Retinal pigment epithelial cell (primary cell): ENCODE measurements at regions not wholly inside any gene's neighbourhood (a gene's known extent, or its start where the extent isn't known, plus 50 kb on each side); places are given as distances from the start of the nearest gene placed in this dataset.
A peak's percentile ranks its signal among the peaks of the same experiment; 100 is the strongest.
"Not testable (repeated sequence)": the region's sequence is repeated elsewhere in the genome, so short reads cannot be mapped to it uniquely, and the experiment has no call there.

Experiments
- DNase-seq: peaks from one replicate; pipeline ENCODE4 v3.0.0-alpha.2; 2010; ENCODE audit warnings: low read depth
- H3K4me3 ChIP-seq: 2 replicates; pipeline ENCODE4 v1.5.1; 2011; ENCODE audit warnings: mild to moderate bottlenecking, low read length, control low read depth, moderate library complexity
- TF ChIP-seq, protein P1 (sequence below): conservative IDR thresholded peaks from 2 replicates; pipeline ENCODE4 v1.5.1; 2011; ENCODE audit warnings: low read depth, low read length, control low read depth, inconsistent platforms

DNA sequence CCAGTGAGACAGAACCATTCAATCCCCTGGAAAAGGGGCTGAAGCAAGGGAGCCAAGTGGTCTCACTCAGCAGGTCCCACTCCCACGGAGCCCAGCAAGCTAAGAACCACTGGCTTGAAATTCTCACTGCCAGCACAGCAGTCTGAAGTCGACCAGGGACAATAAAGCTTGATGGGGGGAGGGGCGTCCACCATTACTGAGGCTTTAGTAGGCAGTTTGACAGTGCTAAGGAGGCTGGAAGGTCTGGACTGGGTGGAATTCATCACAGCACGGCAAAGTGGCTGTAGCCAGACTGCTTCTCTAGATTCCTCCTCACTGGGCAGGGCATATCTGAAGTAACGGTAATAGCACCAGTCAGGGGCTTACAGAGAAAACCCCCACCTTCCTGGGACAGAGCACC lies 105.4 kb upstream of the GORAB start:
- TF ChIP-seq, protein P1, sequence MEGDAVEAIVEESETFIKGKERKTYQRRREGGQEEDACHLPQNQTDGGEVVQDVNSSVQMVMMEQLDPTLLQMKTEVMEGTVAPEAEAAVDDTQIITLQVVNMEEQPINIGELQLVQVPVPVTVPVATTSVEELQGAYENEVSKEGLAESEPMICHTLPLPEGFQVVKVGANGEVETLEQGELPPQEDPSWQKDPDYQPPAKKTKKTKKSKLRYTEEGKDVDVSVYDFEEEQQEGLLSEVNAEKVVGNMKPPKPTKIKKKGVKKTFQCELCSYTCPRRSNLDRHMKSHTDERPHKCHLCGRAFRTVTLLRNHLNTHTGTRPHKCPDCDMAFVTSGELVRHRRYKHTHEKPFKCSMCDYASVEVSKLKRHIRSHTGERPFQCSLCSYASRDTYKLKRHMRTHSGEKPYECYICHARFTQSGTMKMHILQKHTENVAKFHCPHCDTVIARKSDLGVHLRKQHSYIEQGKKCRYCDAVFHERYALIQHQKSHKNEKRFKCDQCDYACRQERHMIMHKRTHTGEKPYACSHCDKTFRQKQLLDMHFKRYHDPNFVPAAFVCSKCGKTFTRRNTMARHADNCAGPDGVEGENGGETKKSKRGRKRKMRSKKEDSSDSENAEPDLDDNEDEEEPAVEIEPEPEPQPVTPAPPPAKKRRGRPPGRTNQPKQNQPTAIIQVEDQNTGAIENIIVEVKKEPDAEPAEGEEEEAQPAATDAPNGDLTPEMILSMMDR: no peak
- DNase-seq: no peak
- no peak overlapping the region for H3K4me3 ChIP-seq

DNA sequence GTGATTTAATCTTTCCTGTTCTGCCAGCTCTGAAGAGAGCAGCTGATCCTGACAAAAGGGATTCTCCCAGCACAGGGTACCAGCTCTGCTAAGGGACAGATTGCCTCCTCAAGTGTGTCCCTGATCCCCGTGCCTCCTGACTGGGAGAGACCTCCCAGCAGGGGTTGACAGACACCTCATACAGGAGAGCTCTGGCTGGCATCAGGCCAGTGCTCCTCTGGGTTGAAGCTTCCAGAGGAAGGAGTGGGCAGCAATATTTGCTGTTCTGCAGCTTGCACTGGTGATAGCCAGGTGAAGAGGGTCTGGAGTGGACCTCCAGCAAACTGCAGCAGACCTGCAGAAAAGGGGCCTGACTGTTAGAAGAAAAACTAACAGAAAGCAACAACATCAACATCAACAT lies 105.0 kb upstream of the GORAB start:
- H3K4me3 ChIP-seq, DNase-seq: not testable (repeated sequence)

DNA sequence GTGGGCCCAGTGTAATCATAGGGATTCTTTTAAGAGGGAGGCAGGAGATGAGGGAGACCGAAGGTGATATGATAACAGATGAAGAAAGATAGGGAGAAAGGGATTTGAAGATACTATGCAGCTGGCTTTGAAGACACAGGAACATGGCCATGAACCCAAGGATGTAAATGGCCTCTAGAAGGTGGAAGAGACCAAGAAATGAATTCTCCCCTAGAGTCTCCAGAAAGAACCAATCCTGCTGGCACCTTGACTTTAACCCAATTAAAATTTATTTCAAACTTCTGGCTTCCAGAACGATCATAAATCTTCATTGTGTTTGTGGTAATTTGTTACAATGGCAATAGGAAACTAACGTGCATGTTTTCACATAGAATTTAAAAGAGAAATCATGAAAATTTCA lies 95.0 kb upstream of the GORAB start:
- TF ChIP-seq, protein P1: no peak
- no peak for DNase-seq
- H3K4me3 ChIP-seq: no peak overlapping the region

DNA sequence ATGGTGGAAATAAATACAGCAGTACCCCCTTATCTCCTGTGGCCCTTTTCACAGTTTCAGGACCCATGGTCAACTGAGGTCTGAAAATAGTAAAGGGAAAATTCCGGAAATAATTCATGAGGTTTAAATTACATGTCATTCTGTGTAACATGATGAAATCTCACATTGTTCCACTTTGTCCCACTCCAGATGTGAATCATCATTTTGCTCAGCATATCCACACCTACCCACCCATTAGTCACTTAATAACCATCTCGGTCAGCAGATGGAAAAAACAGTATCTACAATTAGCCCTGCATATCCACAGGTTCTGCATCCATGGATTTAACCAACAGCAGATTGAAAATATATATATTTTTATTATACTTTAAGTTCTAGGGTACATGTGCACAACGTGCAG lies 86.9 kb upstream of the GORAB start:
- TF ChIP-seq, protein P1: no peak
- no peak for DNase-seq
- no peak overlapping the region for H3K4me3 ChIP-seq

DNA sequence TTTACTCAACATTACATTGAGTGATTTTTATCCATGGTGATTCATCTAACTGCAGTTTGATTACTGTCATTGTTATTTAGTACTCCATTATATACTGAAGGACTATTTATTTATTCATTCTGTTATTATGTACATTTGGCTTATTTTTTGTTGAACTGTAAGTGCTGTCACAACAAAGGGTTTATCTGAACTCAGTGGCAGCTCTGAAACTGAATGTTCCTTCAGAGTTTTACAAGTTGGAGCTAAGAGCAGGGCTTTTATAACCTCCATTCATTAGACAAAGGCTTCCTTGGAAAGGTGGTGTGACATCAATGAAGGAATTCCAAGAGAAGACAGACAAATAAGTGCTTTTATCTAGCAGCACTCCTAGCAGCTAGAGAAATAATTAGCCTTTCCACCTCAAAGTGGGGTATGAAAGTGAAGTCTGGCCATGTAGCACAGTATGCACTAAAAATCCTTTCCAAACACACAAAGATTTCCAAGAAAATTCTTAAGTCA lies 83.3 kb upstream of the GORAB start:
- no peak for DNase-seq

DNA sequence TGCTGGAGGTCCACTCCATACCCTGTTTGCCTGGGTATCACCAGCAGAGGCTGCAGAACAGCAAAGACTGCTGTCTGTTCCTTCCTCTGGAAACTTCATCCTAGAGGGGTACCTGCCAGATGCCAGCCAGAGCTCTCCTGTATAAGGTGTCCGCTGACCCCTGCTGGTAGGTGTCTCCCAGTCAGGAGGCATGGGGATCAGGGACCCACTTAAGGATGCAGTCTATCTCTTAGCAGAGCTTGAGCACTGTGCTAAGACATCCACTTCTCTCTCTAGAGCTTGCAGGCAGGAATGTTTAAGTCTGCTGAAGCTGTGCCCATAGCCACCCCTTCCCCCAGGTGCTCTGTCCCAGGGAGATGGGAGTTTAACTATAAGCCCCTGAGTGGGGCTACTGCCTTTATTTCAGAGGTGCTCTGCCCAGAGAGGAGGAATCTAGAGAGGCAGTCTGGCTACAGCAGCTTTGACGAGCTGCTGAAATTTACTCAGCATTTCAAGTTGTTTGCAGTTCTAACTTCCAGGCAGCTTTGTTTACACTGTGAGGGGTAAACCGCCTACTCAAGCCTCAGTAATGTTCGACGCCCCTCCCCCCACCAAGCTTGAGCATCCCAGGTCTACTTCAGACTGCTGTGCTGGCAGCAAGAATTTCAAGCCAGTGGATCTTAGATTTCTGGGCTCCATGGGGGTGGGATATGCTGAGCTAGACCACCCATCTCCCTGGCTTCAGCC lies 74.5 kb upstream of the GORAB start:
- not testable (repeated sequence) for DNase-seq, H3K4me3 ChIP-seq
- TF ChIP-seq, protein P1: peak; percentile 34

More for the DNA sequence above, 83.3 kb upstream of the GORAB start:
- TF ChIP-seq, protein P1: no peak
- no peak overlapping the region for H3K4me3 ChIP-seq

DNA sequence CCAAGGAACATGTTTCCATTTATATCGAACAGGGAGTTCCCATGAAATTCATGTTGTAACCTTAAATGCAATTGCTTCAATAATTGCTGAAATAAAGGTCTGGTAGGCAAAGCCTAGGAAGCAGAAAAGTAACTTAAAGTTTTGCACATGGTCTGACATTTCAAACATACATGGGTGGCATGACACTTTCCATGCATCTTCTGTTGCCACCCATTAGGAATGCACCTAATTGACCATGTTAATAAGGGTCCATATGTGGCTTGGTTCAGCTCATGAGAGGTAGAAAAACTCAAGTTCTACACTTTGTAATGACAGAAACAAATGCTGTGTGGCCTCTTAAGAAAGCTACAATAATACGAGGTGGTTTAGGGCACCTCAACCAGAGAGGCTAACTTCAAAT lies 72.0 kb upstream of the GORAB start:
- H3K4me3 ChIP-seq: no peak overlapping the region
- DNase-seq: no peak
- TF ChIP-seq, protein P1: no peak
